IMR-90 (cell line): ENCODE measurements at regions not wholly inside any gene's neighbourhood (a gene's known extent, or its start where the extent isn't known, plus 50 kb on each side); places are given as distances from the start of the nearest gene placed in this dataset.

ENCODE experiments used
- ATAC-seq: fragments of 200-7000 bp; cut with Tn5 transposase; 2 replicates; pipeline ENCODE4 v1.9.1; 2020; ENCODE audit warnings: low read depth, mild to moderate bottlenecking, moderate library complexity
- BruUV-seq: library from RNA; stranded (reverse); fragments of 400-500 nt; replicated peaks from 2 replicates; lab custom pipeline; 2021; lab: Mats Ljungman, UMichigan
- CTCF ChIA-PET: fragments of 300-600 bp; formaldehyde crosslinking; extraction: SDS; loops from one replicate; lab custom pipeline; 2021; ENCODE audit warnings: antibody characterized with exemption; lab: Yijun Ruan, JAX
- POLR2A ChIA-PET: fragments of 300-600 bp; sonication (Branson Sonifier 250); formaldehyde crosslinking; loops from one replicate; lab custom pipeline; 2022; ENCODE audit warnings: antibody characterized with exemption; ENCODE audit not compliant: unreplicated experiment; lab: Charles Lee
- DNase-seq: peaks from one replicate; pipeline ENCODE4 v3.0.0; 2013
- H2AFZ ChIP-seq: replicated peaks from 2 replicates; pipeline ENCODE3; 2013; ENCODE audit warnings: low read length, mild to moderate bottlenecking; ENCODE audit not compliant: poor library complexity
- H2AK5ac ChIP-seq: 2 replicates; pipeline ENCODE4 v1.6.1; 2013; ENCODE audit warnings: low read depth, low read length, inconsistent platforms
- H2AK9ac ChIP-seq: replicated peaks from 2 replicates; pipeline ENCODE3; 2013; ENCODE audit warnings: mild to moderate bottlenecking, low read depth, low read length, moderate library complexity; ENCODE audit not compliant: poor library complexity
- H2BK120ac ChIP-seq: 2 replicates; pipeline ENCODE4 v1.6.1; 2013; ENCODE audit warnings: low read depth, low read length, inconsistent platforms
- H2BK15ac ChIP-seq: 3 replicates; pipeline ENCODE4 v1.6.1; 2013; ENCODE audit warnings: low read depth, low read length, inconsistent platforms
- H2BK20ac ChIP-seq: 2 replicates; pipeline ENCODE4 v1.6.1; 2013; ENCODE audit warnings: low read depth, mild to moderate bottlenecking, inconsistent platforms, low read length, moderate library complexity
- H2BK5ac ChIP-seq: 2 replicates; pipeline ENCODE4 v1.6.1; 2013; ENCODE audit warnings: mild to moderate bottlenecking, low read depth, low read length, inconsistent platforms; ENCODE audit not compliant: poor library complexity, severe bottlenecking
- H3K14ac ChIP-seq: replicated peaks from 2 replicates; pipeline ENCODE4 v1.6.1; 2013; ENCODE audit warnings: low read depth, low read length, inconsistent platforms
- H3K18ac ChIP-seq: 2 replicates; pipeline ENCODE4 v1.6.1; 2013; ENCODE audit warnings: low read depth, low read length, control low read depth
- H3K23ac ChIP-seq: 2 replicates; pipeline ENCODE4 v1.6.1; 2013; ENCODE audit warnings: low read depth, low read length, inconsistent platforms
- H3K27ac ChIP-seq: 2 replicates; pipeline ENCODE4 v1.5.1; 2013; ENCODE audit warnings: mild to moderate bottlenecking, control low read depth, low read length; ENCODE audit not compliant: insufficient read depth
- H3K27me3 ChIP-seq: 2 replicates; pipeline ENCODE4 v1.6.1; 2013; ENCODE audit warnings: low read length; ENCODE audit not compliant: control insufficient read depth, insufficient read depth
- H3K36me3 ChIP-seq: 2 replicates; pipeline ENCODE4 v1.6.1; 2013; ENCODE audit warnings: low read length, mixed read lengths; ENCODE audit not compliant: control insufficient read depth, insufficient read depth
- H3K4ac ChIP-seq: 2 replicates; pipeline ENCODE4 v1.6.1; 2013; ENCODE audit warnings: low read depth, low read length, inconsistent platforms
- H3K4me1 ChIP-seq: 2 replicates; pipeline ENCODE4 v1.6.1; 2013; ENCODE audit warnings: low read length, mixed read lengths; ENCODE audit not compliant: control insufficient read depth, insufficient read depth
- H3K4me2 ChIP-seq: 2 replicates; pipeline ENCODE4 v1.6.1; 2013; ENCODE audit warnings: low read depth, mild to moderate bottlenecking, control low read depth, low read length, moderate library complexity
- H3K4me3 ChIP-seq: 2 replicates; pipeline ENCODE4 v1.5.1; 2013; ENCODE audit warnings: low read depth, mild to moderate bottlenecking, control low read depth, low read length, moderate library complexity; ENCODE audit not compliant: insufficient read depth
- H3K56ac ChIP-seq: 2 replicates; pipeline ENCODE4 v1.6.1; 2013; ENCODE audit warnings: low read length, inconsistent platforms; ENCODE audit not compliant: insufficient read depth; ENCODE audit errors: extremely low read depth
- H3K79me1 ChIP-seq, 2 experiments: 2 replicates each; pipeline ENCODE4 v1.6.1; 2013; ENCODE audit warnings: low read length in 2 of 2, inconsistent platforms in 1 of 2, low read depth in 1 of 2
- H3K9ac ChIP-seq: 2 replicates; pipeline ENCODE4 v1.6.1; 2013; ENCODE audit warnings: low read depth, low read length, control low read depth
- H3K9me1 ChIP-seq: 2 replicates; pipeline ENCODE4 v1.6.1; 2013; ENCODE audit warnings: low read length, inconsistent platforms; ENCODE audit not compliant: insufficient read depth
- H3K9me3 ChIP-seq: 2 replicates; pipeline ENCODE4 v1.6.1; 2013; ENCODE audit warnings: low read length; ENCODE audit not compliant: control insufficient read depth, insufficient read depth
- H4K20me1 ChIP-seq: 2 replicates; pipeline ENCODE4 v1.6.1; 2013; ENCODE audit warnings: low read length, inconsistent platforms; ENCODE audit not compliant: insufficient read depth
- H4K5ac ChIP-seq: 2 replicates; pipeline ENCODE4 v1.6.1; 2013; ENCODE audit warnings: mild to moderate bottlenecking, low read depth, low read length, control low read depth
- H4K8ac ChIP-seq, 2 experiments: 2 replicates each; pipeline ENCODE4 v1.6.1; 2013; ENCODE audit warnings: low read depth in 2 of 2, low read length in 2 of 2, control low read depth in 1 of 2, inconsistent platforms in 1 of 2
- H4K91ac ChIP-seq: 2 replicates; pipeline ENCODE4 v1.6.1; 2013; ENCODE audit warnings: low read depth, low read length, inconsistent platforms; ENCODE audit not compliant: insufficient read depth
- BHLHE40 ChIP-seq: fragments of 150-350 bp; IDR thresholded peaks from 2 replicates; pipeline ENCODE4 v1.6.1; 2016; ENCODE audit warnings: mild to moderate bottlenecking, low read depth, low read length
- CEBPB ChIP-seq: IDR thresholded peaks from 2 replicates; pipeline ENCODE4 v1.6.1; 2012; ENCODE audit warnings: low read depth, low read length, improper control_type of control experiment
- CHD1 ChIP-seq: IDR thresholded peaks from 2 replicates; pipeline ENCODE4 v1.6.1; 2012; ENCODE audit warnings: low read depth, low read length, improper control_type of control experiment
- CTCF ChIP-seq: conservative IDR thresholded peaks from 2 replicates; pipeline ENCODE4 v1.5.1; 2012; ENCODE audit warnings: mild to moderate bottlenecking, low read depth, low read length, improper control_type of control experiment
- ELK1 ChIP-seq: fragments of 150-350 bp; IDR thresholded peaks from 2 replicates; pipeline ENCODE4 v1.6.1; 2016; ENCODE audit warnings: low read depth, mild to moderate bottlenecking, low read length, moderate library complexity, borderline replicate concordance
- FOS ChIP-seq: fragments of 150-350 bp; IDR thresholded peaks from 2 replicates; pipeline ENCODE4 v1.6.1; 2016; ENCODE audit warnings: low read depth, low read length
- MAFK ChIP-seq: IDR thresholded peaks from 2 replicates; pipeline ENCODE4 v1.6.1; 2012; ENCODE audit warnings: low read depth, low read length, improper control_type of control experiment
- MAZ ChIP-seq: IDR thresholded peaks from 2 replicates; pipeline ENCODE4 v1.6.1; 2012; ENCODE audit warnings: low read depth, mild to moderate bottlenecking, low read length, improper control_type of control experiment, moderate library complexity, borderline replicate concordance
- MXI1 ChIP-seq: IDR thresholded peaks from 2 replicates; pipeline ENCODE4 v1.6.1; 2012; ENCODE audit warnings: low read depth, mild to moderate bottlenecking, low read length, moderate library complexity, borderline replicate concordance
- NFE2L2 ChIP-seq: fragments of 150-350 bp; IDR thresholded peaks from 2 replicates; pipeline ENCODE4 v1.6.1; 2016; ENCODE audit warnings: low read depth, mild to moderate bottlenecking, low read length
- POLR2A ChIP-seq: IDR thresholded peaks from 2 replicates; pipeline ENCODE4 v1.6.1; 2012; ENCODE audit warnings: mild to moderate bottlenecking, low read depth, low read length
- RAD21 ChIP-seq: IDR thresholded peaks from 2 replicates; pipeline ENCODE4 v1.6.1; 2012; ENCODE audit warnings: low read length, improper control_type of control experiment
- RCOR1 ChIP-seq: IDR thresholded peaks from 2 replicates; pipeline ENCODE4 v1.6.1; 2012; ENCODE audit warnings: mild to moderate bottlenecking, low read length, improper control_type of control experiment; ENCODE audit not compliant: insufficient replicate concordance
- RFX5 ChIP-seq: IDR thresholded peaks from 2 replicates; pipeline ENCODE4 v1.8.0; 2012; ENCODE audit warnings: low read depth, mild to moderate bottlenecking, low read length, moderate library complexity
- SMC3 ChIP-seq: fragments of 150-350 bp; IDR thresholded peaks from 2 replicates; pipeline ENCODE4 v1.6.1; 2016; ENCODE audit warnings: low read depth, mild to moderate bottlenecking, antibody characterized with exemption, low read length, moderate library complexity
- WGBS, 2 experiments: methylation state at CpG; one replicate each; pipeline versions ENCODE4 v1.1.5 to v1.1.7; 2013; ENCODE audit warnings: missing lambda C conversion rate in 2 of 2; ENCODE audit not compliant: insufficient read length in 1 of 2; ENCODE audit errors: extremely low coverage in 2 of 2; 5-methylcytosine and 5-hydroxymethylcytosine counted together
- dilution Hi-C: fragments of 300-500 bp; cut with HindIII; formaldehyde crosslinking; loops from one replicate; pipeline ENCODE4 v1.14.3; 2018; ENCODE audit warnings: low sequenced_read_pairs; ENCODE audit not compliant: unreplicated experiment
- in situ Hi-C: fragments of 300-500 bp; cut with MboI; formaldehyde crosslinking; loops from 3 replicates; pipeline ENCODE4 v1.14.3; 2019; ENCODE audit warnings: low sequenced_read_pairs, inconsistent platforms, mixed read lengths
- intact Hi-C: fragments of 100-400 bp; cut with micrococcal nuclease; formaldehyde crosslinking; loops from 2 replicates; pipeline ENCODE4 v1.10.0; 2022

GRCh38 chr15:100725121-100726069, 123.0 kb downstream of the ASB7 start:
- DNase-seq (peak; percentile 93), ATAC-seq (peak; percentile 55)
- H3K14ac ChIP-seq: peak overlapping the region; percentile 86
- H3K9me1 ChIP-seq: peaks cover 40% of the 10 kb centered on the region
- POLR2A ChIA-PET: no interaction called here
- peak overlapping the region; percentile 90 for H2AFZ ChIP-seq
- H2BK20ac ChIP-seq: peak overlapping the region; percentile 93
- peaks cover 36% of the 10 kb centered on the region for H3K4me1 ChIP-seq
- whole genome bisulfite sequencing, 2 experiments: 61% methylated on average over 5 of the region's 10 CpGs; no CpG with 5 or more reads in 1 of the 2 experiments
- H3K9ac ChIP-seq: no peak overlapping the region
- H2BK120ac ChIP-seq: peak overlapping the region; percentile 98
- dilution Hi-C loops (no loop called here), in situ Hi-C loops (no loop called here), intact Hi-C loops (no loop called here)
- peak overlapping the region; percentile 32; the same call in 1 of the 2 replicates for H3K4me2 ChIP-seq
- H2BK5ac ChIP-seq: peak overlapping the region; percentile 88
- peaks cover 8% of the 10 kb centered on the region for H4K20me1 ChIP-seq
- peak overlapping the region; percentile 87 for H3K18ac ChIP-seq
- peak overlapping the region; percentile 95 for H2AK9ac ChIP-seq
- peak overlapping the region; percentile 49 for H4K5ac ChIP-seq
- peak overlapping the region; percentile 62; the same call in 2 of the 3 replicates for H2BK15ac ChIP-seq
- H3K9me3 ChIP-seq: no peaks in the 10 kb centered on the region
- BruUV-seq: no TSS peak
- peaks cover 0 to 11% of the 10 kb centered on the region in 2 experiments; a peak in 1 of 4 replicates for H3K79me1 ChIP-seq
- H4K8ac ChIP-seq: peak overlapping the region in 1 of 2 experiments; percentile 91; a peak in 3 of 4 replicates
- H3K27ac ChIP-seq: peak overlapping the region; percentile 58
- H3K23ac ChIP-seq: peak overlapping the region; percentile 71
- H2AK5ac ChIP-seq: peak overlapping the region; percentile 96
- H4K91ac ChIP-seq: peak overlapping the region; percentile 92
- 0 out of 2 replicates have a peak overlapping the region, but pooled peaks have one; percentile 33 for H3K56ac ChIP-seq
- CTCF ChIA-PET: no interaction called here
- no peak overlapping the region for H3K4me3 ChIP-seq
- peak overlapping the region; percentile 95 for H3K4ac ChIP-seq
- H3K36me3 ChIP-seq: no peaks in the 10 kb centered on the region
- H3K27me3 ChIP-seq: no peaks in the 10 kb centered on the region
- TF ChIP-seq RAD21 (0 out of 2 replicates have a peak, but pooled peaks have one; percentile 10), NFE2L2 (no peak), CHD1 (no peak), RFX5 (no peak), SMC3 (no peak), POLR2A (no peak; the same call in 1 of the 2 replicates), MXI1 (no peak), RCOR1 (peak; percentile 56), ELK1 (no peak), CEBPB (no peak), CTCF (no peak), FOS (peak; percentile 66; the same call in 1 of the 2 replicates), BHLHE40 (no peak), MAFK (no peak), MAZ (no peak)
